Panc1 (cell line): ENCODE measurements at regions not wholly inside any gene's neighbourhood (a gene's known extent, or its start where the extent isn't known, plus 50 kb on each side); places are given as distances from the start of the nearest gene placed in this dataset.

ENCODE experiments used
- ATAC-seq: fragments of 200-7000 bp; cut with Tn5 transposase; 2 replicates; pipeline ENCODE4 v1.9.1; 2020; ENCODE audit warnings: mild to moderate bottlenecking, moderate library complexity
- BruUV-seq: library from RNA; stranded (reverse); fragments of 400-500 nt; replicated peaks from 2 replicates; lab custom pipeline; 2021; lab: Mats Ljungman, UMichigan
- CTCF ChIA-PET: fragments of 300-600 bp; sonication (Branson Sonifier 250); formaldehyde crosslinking; loops from one replicate; lab custom pipeline; 2022; ENCODE audit warnings: antibody characterized with exemption; lab: Charles Lee
- POLR2A ChIA-PET: fragments of 300-600 bp; sonication (Branson Sonifier 250); formaldehyde crosslinking; loops from one replicate; lab custom pipeline; 2022; ENCODE audit warnings: antibody characterized with exemption; lab: Charles Lee
- DNase-seq: peaks from one replicate; pipeline ENCODE4 v3.0.0-alpha.2; 2010; ENCODE audit warnings: low read depth, low spot score
- H3K27ac ChIP-seq: 2 replicates; pipeline ENCODE4 v1.5.1; 2011; ENCODE audit warnings: mild to moderate bottlenecking, low read length, inconsistent platforms
- H3K27me3 ChIP-seq: fragments of 200-500 bp; sonication (Bioruptor generic); 2 replicates; pipeline ENCODE4 v1.6.0; 2014; ENCODE audit warnings: low read length, inconsistent platforms; ENCODE audit not compliant: control insufficient read depth, insufficient read depth
- H3K36me3 ChIP-seq: fragments of 200-500 bp; sonication (Bioruptor generic); 2 replicates; pipeline ENCODE4 v1.5.1; 2014; ENCODE audit warnings: inconsistent platforms, mild to moderate bottlenecking, low read length, moderate library complexity; ENCODE audit not compliant: control insufficient read depth, insufficient read depth
- H3K4me1 ChIP-seq: 2 replicates; pipeline ENCODE4 v1.5.1; 2011; ENCODE audit warnings: inconsistent platforms, mild to moderate bottlenecking, low read length, moderate library complexity; ENCODE audit not compliant: control insufficient read depth, insufficient read depth
- H3K4me3 ChIP-seq, 2 experiments: 2 replicates each; pipeline ENCODE4 v1.5.1; 2011 to 2012; ENCODE audit warnings: low read depth in 2 of 2, low read length in 2 of 2, mild to moderate bottlenecking in 2 of 2, inconsistent platforms in 1 of 2, moderate library complexity in 1 of 2
- H3K9me3 ChIP-seq: fragments of 200-500 bp; sonication (Bioruptor generic); 2 replicates; pipeline ENCODE4 v1.5.1; 2014; ENCODE audit warnings: low read depth, mild to moderate bottlenecking, inconsistent platforms, low read length, moderate library complexity; ENCODE audit not compliant: control insufficient read depth, insufficient read depth
- CTCF ChIP-seq: fragments of 450-650 bp; IDR thresholded peaks from 2 replicates; pipeline ENCODE4 v1.5.1; 2017; ENCODE audit warnings: mild to moderate bottlenecking
- POLR2AphosphoS5 ChIP-seq: IDR thresholded peaks from 2 replicates; pipeline ENCODE4 v1.6.1; 2012; ENCODE audit warnings: mild to moderate bottlenecking, low read depth, low read length, moderate library complexity
- SIN3A ChIP-seq: IDR thresholded peaks from 2 replicates; pipeline ENCODE4 v1.6.1; 2012; ENCODE audit warnings: low read depth, mild to moderate bottlenecking, low read length, moderate library complexity, borderline replicate concordance; ENCODE audit not compliant: insufficient read depth
- TCF7L2 ChIP-seq: IDR thresholded peaks from 2 replicates; pipeline ENCODE4 v1.6.1; 2011; ENCODE audit warnings: mild to moderate bottlenecking, low read depth, low read length, inconsistent platforms
- in situ Hi-C: cut with HindIII; loops from 2 replicates; pipeline ENCODE4 v1.10.0; 2016; ENCODE audit warnings: low sequenced_read_pairs, low pct_unique_long_range_greater_than_20kb
- intact Hi-C: fragments of 100-400 bp; cut with micrococcal nuclease; formaldehyde crosslinking; loops from one replicate; pipeline ENCODE4 v1.10.0; 2022; ENCODE audit not compliant: unreplicated experiment
- TF ChIP-seq, protein P1 (sequence below), 2 experiments: IDR thresholded peaks; 2 replicates each; pipeline ENCODE4 v1.6.1; 2011 to 2012; ENCODE audit warnings: low read depth in 2 of 2, control low read depth in 1 of 2, low read length in 1 of 2, mild to moderate bottlenecking in 1 of 2, moderate library complexity in 1 of 2; ENCODE audit not compliant: insufficient read depth in 1 of 2

DNA sequence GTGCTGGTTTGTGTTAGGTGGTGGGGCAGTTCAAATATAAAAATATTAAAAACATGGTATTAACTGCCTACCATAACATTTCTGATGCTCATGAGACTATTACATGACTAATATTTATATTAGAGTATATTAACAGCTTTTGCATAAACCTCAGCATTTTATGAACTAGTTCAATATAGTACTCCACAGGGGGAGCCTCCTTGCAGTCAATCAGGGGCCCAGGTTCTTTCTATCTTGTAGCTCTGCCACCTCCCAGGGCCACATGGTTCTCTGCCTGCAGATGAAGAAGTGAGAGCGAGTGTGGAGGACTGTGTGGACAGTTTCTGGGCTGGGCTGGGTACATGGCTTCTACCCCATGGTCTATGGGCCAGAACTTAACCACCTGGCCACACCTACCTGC lies 159.5 kb downstream of the RPS24 start:
- CTCF ChIA-PET: no interaction called here
- TF ChIP-seq POLR2AphosphoS5: no peak
- TF ChIP-seq CTCF: no peak
- TF ChIP-seq SIN3A: no peak
- TF ChIP-seq, protein P1, sequence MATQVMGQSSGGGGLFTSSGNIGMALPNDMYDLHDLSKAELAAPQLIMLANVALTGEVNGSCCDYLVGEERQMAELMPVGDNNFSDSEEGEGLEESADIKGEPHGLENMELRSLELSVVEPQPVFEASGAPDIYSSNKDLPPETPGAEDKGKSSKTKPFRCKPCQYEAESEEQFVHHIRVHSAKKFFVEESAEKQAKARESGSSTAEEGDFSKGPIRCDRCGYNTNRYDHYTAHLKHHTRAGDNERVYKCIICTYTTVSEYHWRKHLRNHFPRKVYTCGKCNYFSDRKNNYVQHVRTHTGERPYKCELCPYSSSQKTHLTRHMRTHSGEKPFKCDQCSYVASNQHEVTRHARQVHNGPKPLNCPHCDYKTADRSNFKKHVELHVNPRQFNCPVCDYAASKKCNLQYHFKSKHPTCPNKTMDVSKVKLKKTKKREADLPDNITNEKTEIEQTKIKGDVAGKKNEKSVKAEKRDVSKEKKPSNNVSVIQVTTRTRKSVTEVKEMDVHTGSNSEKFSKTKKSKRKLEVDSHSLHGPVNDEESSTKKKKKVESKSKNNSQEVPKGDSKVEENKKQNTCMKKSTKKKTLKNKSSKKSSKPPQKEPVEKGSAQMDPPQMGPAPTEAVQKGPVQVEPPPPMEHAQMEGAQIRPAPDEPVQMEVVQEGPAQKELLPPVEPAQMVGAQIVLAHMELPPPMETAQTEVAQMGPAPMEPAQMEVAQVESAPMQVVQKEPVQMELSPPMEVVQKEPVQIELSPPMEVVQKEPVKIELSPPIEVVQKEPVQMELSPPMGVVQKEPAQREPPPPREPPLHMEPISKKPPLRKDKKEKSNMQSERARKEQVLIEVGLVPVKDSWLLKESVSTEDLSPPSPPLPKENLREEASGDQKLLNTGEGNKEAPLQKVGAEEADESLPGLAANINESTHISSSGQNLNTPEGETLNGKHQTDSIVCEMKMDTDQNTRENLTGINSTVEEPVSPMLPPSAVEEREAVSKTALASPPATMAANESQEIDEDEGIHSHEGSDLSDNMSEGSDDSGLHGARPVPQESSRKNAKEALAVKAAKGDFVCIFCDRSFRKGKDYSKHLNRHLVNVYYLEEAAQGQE (IDR thresholded peaks at IDR 0.05; ENCODE audit: insufficient read depth in 1 of 2, low read depth in 2 of 2, low read length in 1 of 2): no peak
- no peak for TF ChIP-seq TCF7L2

DNA sequence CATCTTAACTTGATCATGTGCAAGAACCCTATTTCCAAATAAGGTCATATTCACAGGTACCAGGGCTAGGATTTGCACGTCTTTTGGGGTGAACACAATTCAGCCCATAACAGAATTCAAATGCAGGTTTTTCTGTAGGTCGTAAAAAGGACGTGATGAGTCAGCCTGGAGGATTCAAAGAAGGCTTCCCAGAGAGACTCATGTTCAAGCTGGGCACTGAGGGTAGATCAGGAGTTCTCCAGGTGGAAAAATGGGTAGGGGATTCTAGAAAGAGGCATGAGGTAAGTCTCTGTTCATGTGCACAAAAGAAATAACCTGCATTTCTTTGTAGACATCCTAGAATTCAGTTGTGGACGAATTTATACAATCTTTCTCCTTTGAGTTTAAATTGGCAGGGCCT lies 160.4 kb downstream of the RPS24 start:
- in situ Hi-C loops: no loop called here
- no peak for TF ChIP-seq POLR2AphosphoS5
- TF ChIP-seq, protein P1 (IDR thresholded peaks at IDR 0.05; ENCODE audit: insufficient read depth in 1 of 2, low read depth in 2 of 2, low read length in 1 of 2): no peak
- TF ChIP-seq SIN3A: no peak
- no peak for TF ChIP-seq TCF7L2
- ATAC-seq: no peak

More for the DNA sequence above, 159.5 kb downstream of the RPS24 start:
- intact Hi-C loops: no loop called here
- DNase-seq (no peak), ATAC-seq (no peak)
- no peak overlapping the region for H3K27ac ChIP-seq
- no peaks in the 10 kb centered on the region for H3K27me3 ChIP-seq
- no peaks in the 10 kb centered on the region for H3K4me1 ChIP-seq
- no peaks in the 10 kb centered on the region for H3K9me3 ChIP-seq
- no TSS peak for BruUV-seq
- no peaks in the 10 kb centered on the region for H3K36me3 ChIP-seq
- in situ Hi-C loops: no loop called here
- POLR2A ChIA-PET: no interaction called here
- no peak overlapping the region for H3K4me3 ChIP-seq

More for the DNA sequence above, 160.4 kb downstream of the RPS24 start:
- no peak for DNase-seq
- Histone ChIP-seq H3K9me3 (no peaks in the 10 kb centered on the region), H3K36me3 (no peaks in the 10 kb centered on the region), H3K4me1 (no peaks in the 10 kb centered on the region), H3K27ac (no peak overlapping the region), H3K27me3 (no peaks in the 10 kb centered on the region), H3K4me3 (no peak overlapping the region)
- ChIA-PET POLR2A (no interaction called here), CTCF (no interaction called here)
- intact Hi-C loops: no loop called here
- BruUV-seq: no TSS peak
